ENCODE measurements at regions not wholly inside any gene's neighbourhood (a gene's known extent, or its start where the extent isn't known, plus 50 kb on each side); places are given as distances from the start of the nearest gene placed in this dataset.
A peak's percentile ranks its signal among the peaks of the same experiment; 100 is the strongest.
"Not testable (repeated sequence)": the region's sequence is repeated elsewhere in the genome, so short reads cannot be mapped to it uniquely, and the experiment has no call there.

DNA sequence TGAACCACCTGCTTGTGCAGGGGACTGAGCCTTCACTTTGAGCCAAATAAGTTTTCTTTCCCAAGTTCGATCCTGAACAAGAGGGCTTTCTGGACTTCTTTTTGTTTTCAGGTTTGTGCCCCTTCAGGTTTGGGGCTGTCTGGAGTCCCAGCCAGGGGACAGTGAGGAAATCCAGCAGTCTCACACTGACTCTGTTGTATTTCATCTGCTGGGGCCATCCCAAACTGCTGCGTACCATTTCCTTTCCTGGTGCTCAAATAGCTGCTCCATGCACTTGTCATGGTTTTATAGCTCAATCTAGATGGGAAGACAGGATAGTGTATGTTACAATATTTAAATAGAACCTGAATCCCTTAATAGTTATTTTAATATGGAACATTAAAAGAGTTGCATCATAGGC lies 66.3 kb upstream of the IGLL5 start:
- DNase-seq: no peak
- CTCF ChIA-PET: no interaction called here
- Mint-ChIP-seq H3K27ac (peak overlapping the region; percentile 99), H3K4me3 (peak overlapping the region; percentile 25), H3K36me3 (peaks cover 6% of the 10 kb centered on the region), H3K9me3 (no peaks in the 10 kb centered on the region), H3K4me1 (peaks cover 87% of the 10 kb centered on the region), H3K27me3 (no peaks in the 10 kb centered on the region)

- Mint-ChIP-seq H3K36me3 (peaks cover 7% of the 10 kb centered on the region), H3K27me3 (peaks cover 1% of the 10 kb centered on the region), H3K4me1 (peaks cover 79% of the 10 kb centered on the region), H3K27ac (peak overlapping the region; percentile 99), H3K4me3 (no peak overlapping the region), H3K9me3 (no peaks in the 10 kb centered on the region)
- CTCF ChIA-PET: interaction anchor here (1.4 kb wide), 1 partner anchor 10 kb away, joined by 3 read pairs; no protein-coding TSS in a partner anchor
- no peak for DNase-seq
Observed at GRCh38 chr22:22822106-22822505, 65.5 kb upstream of the IGLL5 start.

DNA sequence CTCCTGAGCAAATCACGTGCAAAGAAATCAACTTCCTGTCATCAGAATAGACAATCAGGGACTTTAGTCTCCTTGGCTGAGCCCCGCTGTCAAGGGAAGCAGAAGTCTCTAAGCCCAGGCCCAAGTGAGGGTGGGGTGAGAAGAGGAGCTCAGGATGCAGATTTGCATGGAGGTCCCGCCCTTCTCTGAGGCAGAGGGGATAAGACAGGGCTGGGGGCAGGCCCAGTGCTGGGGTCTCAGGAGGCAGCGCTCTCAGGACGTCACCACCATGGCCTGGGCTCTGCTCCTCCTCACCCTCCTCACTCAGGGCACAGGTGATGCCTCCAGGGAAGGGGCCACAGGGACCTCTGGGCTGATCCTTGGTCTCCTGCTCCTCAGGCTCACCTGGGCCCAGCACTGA lies 65.1 kb upstream of the IGLL5 start:
- H3K9me3 Mint-ChIP-seq, H3K27me3 Mint-ChIP-seq, H3K36me3 Mint-ChIP-seq, H3K4me3 Mint-ChIP-seq: not testable (repeated sequence)
- peak; percentile 48 for DNase-seq
- H3K27ac Mint-ChIP-seq: peak overlapping the region; percentile 99
- CTCF ChIA-PET: interaction anchor here (1.4 to 2.4 kb wide), 3 partner anchors 11 to 26 kb away, joined by 3 to 11 read pairs (median 6); no protein-coding TSS in a partner anchor
- peaks cover 75% of the 10 kb centered on the region for H3K4me1 Mint-ChIP-seq

GRCh38 chr22:22823131-22823810 lies 64.3 kb upstream of the IGLL5 start:
- Mint-ChIP-seq H3K4me1 (peaks cover 67% of the 10 kb centered on the region), H3K27me3 (peaks cover 11% of the 10 kb centered on the region), H3K27ac (peak overlapping the region; percentile 99), H3K4me3 (no peak overlapping the region), H3K9me3 (no peaks in the 10 kb centered on the region), H3K36me3 (peaks cover 7% of the 10 kb centered on the region)
- DNase-seq: no peak
- CTCF ChIA-PET: interaction anchor here (0.9 to 2.4 kb wide), 5 partner anchors 8 to 25 kb away, joined by 3 to 11 read pairs (median 3); no protein-coding TSS in a partner anchor

DNA sequence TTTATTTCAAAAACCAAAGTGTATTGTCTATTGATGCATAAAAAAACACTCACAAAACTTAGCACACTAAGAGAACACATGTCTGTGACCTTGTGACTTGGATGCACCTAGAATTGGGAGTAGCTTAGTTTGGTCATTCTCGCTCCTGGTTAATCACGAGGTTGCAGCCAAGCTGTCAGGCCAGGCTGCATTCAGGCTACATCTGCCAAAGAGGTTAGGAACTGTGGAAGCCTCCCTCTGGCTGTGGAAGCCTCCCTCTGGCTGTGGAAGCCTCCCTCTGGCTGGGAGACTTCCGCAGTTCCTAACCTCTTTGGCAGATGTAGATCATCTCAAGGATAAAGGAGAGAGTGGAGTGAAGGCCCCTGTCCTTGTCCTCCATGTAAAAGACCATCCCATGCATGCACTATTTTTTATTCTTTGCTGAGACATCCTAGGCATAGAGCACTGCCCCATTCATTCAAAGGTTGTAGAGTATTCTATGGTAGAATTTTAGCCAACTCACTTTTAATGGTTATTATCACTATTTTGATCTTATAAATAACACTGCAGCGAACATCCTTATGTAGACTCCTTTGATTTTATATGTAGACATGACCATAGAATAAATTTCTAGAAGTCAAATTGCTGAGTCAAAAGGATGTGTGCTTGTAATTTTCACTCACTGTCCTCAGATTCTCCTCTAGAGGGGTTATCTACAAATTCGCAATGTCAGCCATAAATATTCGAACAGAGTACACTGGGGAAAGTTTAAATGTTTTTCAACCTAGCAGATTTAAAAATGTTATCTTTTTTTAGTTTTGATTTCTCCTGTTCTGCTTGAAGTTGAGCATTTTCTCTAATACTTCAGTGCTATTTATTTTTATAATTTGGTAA lies 63.0 kb upstream of the IGLL5 start:
- no peak overlapping the region for H3K27ac Mint-ChIP-seq
- H3K27me3 Mint-ChIP-seq: peaks cover 11% of the 10 kb centered on the region
- H3K4me1 Mint-ChIP-seq: peaks cover 54% of the 10 kb centered on the region
- CTCF ChIA-PET: interaction anchor here (0.9 to 2.4 kb wide), 4 partner anchors 10 to 25 kb away, joined by 3 to 11 read pairs (median 4); no protein-coding TSS in a partner anchor
- no peaks in the 10 kb centered on the region for H3K9me3 Mint-ChIP-seq
- DNase-seq: no peak
- H3K36me3 Mint-ChIP-seq: peaks cover 4% of the 10 kb centered on the region
- H3K4me3 Mint-ChIP-seq: no peak overlapping the region

- CTCF ChIA-PET: interaction anchor here (1.1 kb wide), 1 partner anchor 24 kb away, joined by 3 read pairs; no protein-coding TSS in a partner anchor
- Mint-ChIP-seq H3K4me3 (no peak overlapping the region), H3K27ac (no peak overlapping the region), H3K27me3 (peaks cover 15% of the 10 kb centered on the region), H3K4me1 (peaks cover 48% of the 10 kb centered on the region), H3K36me3 (peaks cover 4% of the 10 kb centered on the region), H3K9me3 (no peaks in the 10 kb centered on the region)
- DNase-seq: no peak
Observed at GRCh38 chr22:22825213-22825593, 62.4 kb upstream of the IGLL5 start.

GRCh38 chr22:22827187-22827939 lies 60.3 kb upstream of the IGLL5 start:
- peaks cover 26% of the 10 kb centered on the region for H3K4me1 Mint-ChIP-seq
- peaks cover 22% of the 10 kb centered on the region for H3K27me3 Mint-ChIP-seq
- peaks cover 1% of the 10 kb centered on the region for H3K9me3 Mint-ChIP-seq
- H3K36me3 Mint-ChIP-seq: peaks cover 3% of the 10 kb centered on the region
- H3K27ac Mint-ChIP-seq: no peak overlapping the region
- DNase-seq: no peak
- H3K4me3 Mint-ChIP-seq: no peak overlapping the region
- CTCF ChIA-PET: no interaction called here

DNA sequence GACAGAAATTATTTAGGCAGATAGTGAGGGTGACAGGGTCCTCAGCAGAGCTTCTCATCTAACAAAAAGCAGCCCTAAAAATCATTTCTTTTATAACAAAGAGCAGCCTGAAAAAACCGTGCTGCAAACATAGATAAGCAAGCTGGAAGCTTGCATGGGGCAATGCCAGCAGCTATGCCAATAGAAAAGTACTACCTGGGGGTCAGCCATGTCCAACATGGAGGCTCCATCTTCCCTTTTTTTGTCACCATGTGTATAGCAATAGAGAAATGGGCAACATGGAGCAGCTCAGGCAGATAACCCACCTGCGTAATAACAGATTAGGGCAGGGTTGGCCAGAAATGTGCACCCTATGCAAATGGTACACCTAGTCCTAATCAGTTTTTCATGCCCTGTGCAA lies 57.4 kb upstream of the IGLL5 start:
- peaks cover 1% of the 10 kb centered on the region for H3K9me3 Mint-ChIP-seq
- no peak overlapping the region for H3K4me3 Mint-ChIP-seq
- CTCF ChIA-PET: interaction anchor here (0.8 to 4.3 kb wide), 6 partner anchors 8 to 127 kb away, joined by 3 to 16 read pairs (median 3); no protein-coding TSS in a partner anchor
- H3K36me3 Mint-ChIP-seq: peaks cover 3% of the 10 kb centered on the region
- no peak for DNase-seq
- H3K4me1 Mint-ChIP-seq: peaks cover 4% of the 10 kb centered on the region
- no peak overlapping the region for H3K27ac Mint-ChIP-seq
- H3K27me3 Mint-ChIP-seq: peaks cover 42% of the 10 kb centered on the region

GRCh38 chr22:22830957-22831688 lies 56.5 kb upstream of the IGLL5 start:
- no peak overlapping the region for H3K4me3 Mint-ChIP-seq
- DNase-seq: no peak
- H3K9me3 Mint-ChIP-seq: peaks cover 1% of the 10 kb centered on the region
- peaks cover 44% of the 10 kb centered on the region for H3K27me3 Mint-ChIP-seq
- CTCF ChIA-PET: interaction anchor here (1.2 to 4.3 kb wide), 3 partner anchors 7 to 126 kb away, joined by 3 to 16 read pairs (median 3); no protein-coding TSS in a partner anchor
- H3K36me3 Mint-ChIP-seq: peaks cover 3% of the 10 kb centered on the region
- no peak overlapping the region for H3K27ac Mint-ChIP-seq
- no peaks in the 10 kb centered on the region for H3K4me1 Mint-ChIP-seq

- no peaks in the 10 kb centered on the region for H3K36me3 Mint-ChIP-seq
- peaks cover 10% of the 10 kb centered on the region for H3K4me1 Mint-ChIP-seq
- H3K27me3 Mint-ChIP-seq: peaks cover 42% of the 10 kb centered on the region
- no peak for DNase-seq
- H3K27ac Mint-ChIP-seq: no peak overlapping the region
- CTCF ChIA-PET: interaction anchor here (0.6 to 4.3 kb wide), 2 partner anchors 23 to 43 kb away, joined by 3 to 16 read pairs; no protein-coding TSS in a partner anchor
- no peak overlapping the region for H3K4me3 Mint-ChIP-seq
- peaks cover 1% of the 10 kb centered on the region for H3K9me3 Mint-ChIP-seq
Observed at GRCh38 chr22:22833059-22833458, 54.6 kb upstream of the IGLL5 start.

GRCh38 chr22:22833488-22833887 lies 54.1 kb upstream of the IGLL5 start:
- no peak for DNase-seq
- peaks cover 1% of the 10 kb centered on the region for H3K9me3 Mint-ChIP-seq
- no peak overlapping the region for H3K27ac Mint-ChIP-seq
- H3K27me3 Mint-ChIP-seq: peaks cover 44% of the 10 kb centered on the region
- H3K4me3 Mint-ChIP-seq: no peak overlapping the region
- no peaks in the 10 kb centered on the region for H3K36me3 Mint-ChIP-seq
- CTCF ChIA-PET: no interaction called here
- peaks cover 15% of the 10 kb centered on the region for H3K4me1 Mint-ChIP-seq

DNA sequence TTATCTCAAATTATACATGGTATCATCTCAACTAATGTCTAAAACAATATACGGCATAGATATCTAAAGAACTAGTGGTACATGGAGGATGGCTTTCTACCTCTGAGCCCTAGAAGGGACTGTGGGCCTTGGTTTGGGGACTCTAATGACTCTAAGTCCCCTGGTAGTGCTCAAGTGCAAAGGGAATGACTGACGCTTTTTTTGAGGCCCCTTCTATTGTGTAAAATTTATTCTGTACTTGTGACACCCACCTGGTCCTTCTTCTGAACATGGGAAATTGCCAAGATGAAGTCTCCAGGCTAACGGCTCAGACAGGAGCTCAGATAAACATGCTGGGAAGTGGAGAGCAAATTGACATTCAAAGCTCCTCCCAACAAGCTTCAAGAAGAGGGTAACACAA lies 53.4 kb upstream of the IGLL5 start:
- peaks cover 1% of the 10 kb centered on the region for H3K9me3 Mint-ChIP-seq
- H3K4me3 Mint-ChIP-seq: no peak overlapping the region
- H3K27me3 Mint-ChIP-seq: peaks cover 46% of the 10 kb centered on the region
- H3K36me3 Mint-ChIP-seq: no peaks in the 10 kb centered on the region
- H3K4me1 Mint-ChIP-seq: peaks cover 20% of the 10 kb centered on the region
- CTCF ChIA-PET: interaction anchor here (0.7 kb wide), 1 partner anchor 25 kb away, joined by 3 read pairs; no protein-coding TSS in a partner anchor
- no peak for DNase-seq
- H3K27ac Mint-ChIP-seq: no peak overlapping the region

- no peak for DNase-seq
- Mint-ChIP-seq H3K27me3 (peaks cover 50% of the 10 kb centered on the region), H3K36me3 (no peaks in the 10 kb centered on the region), H3K9me3 (peaks cover 1% of the 10 kb centered on the region), H3K4me1 (peaks cover 20% of the 10 kb centered on the region), H3K27ac (no peak overlapping the region), H3K4me3 (no peak overlapping the region)
- CTCF ChIA-PET: interaction anchor here (0.7 to 1.2 kb wide), 2 partner anchors 16 to 25 kb away, joined by 3 to 4 read pairs; no protein-coding TSS in a partner anchor
Observed at GRCh38 chr22:22834783-22835182, 52.8 kb upstream of the IGLL5 start.

Data from activated naive CD4-positive, alpha-beta T cell treated with anti-CD3 and anti-CD28 coated beads, Interleukin-2, amount 10 ng/mL, durations not matched to agents 7 days and 5 days (primary cell).